ENCODE measurements at regions not wholly inside any gene's neighbourhood (a gene's known extent, or its start where the extent isn't known, plus 50 kb on each side); places are given as distances from the start of the nearest gene placed in this dataset.

DNA sequence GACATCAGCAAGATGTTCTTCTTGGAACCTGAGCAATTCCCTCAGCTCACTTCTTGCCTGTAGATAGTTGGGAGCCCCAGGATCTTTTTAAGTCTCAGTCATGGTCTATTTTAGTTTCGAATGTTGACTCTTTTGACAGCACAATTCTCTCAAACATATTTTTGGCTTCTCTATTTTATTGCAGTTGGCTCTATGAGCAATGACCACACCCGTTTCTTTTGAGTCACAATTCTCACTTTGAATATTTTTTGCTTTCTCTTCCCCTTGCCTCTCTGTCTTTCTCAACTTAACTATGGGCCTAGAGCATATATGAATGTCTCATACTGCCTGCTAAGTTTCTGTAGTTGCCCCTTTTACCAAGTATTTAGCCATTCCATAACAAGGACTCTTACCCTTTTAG is 222.8 kb downstream of the PTN start:
- TF ChIP-seq POLR2A (IDR thresholded peaks at IDR 0.05): no peak
- TF ChIP-seq, protein P1, sequence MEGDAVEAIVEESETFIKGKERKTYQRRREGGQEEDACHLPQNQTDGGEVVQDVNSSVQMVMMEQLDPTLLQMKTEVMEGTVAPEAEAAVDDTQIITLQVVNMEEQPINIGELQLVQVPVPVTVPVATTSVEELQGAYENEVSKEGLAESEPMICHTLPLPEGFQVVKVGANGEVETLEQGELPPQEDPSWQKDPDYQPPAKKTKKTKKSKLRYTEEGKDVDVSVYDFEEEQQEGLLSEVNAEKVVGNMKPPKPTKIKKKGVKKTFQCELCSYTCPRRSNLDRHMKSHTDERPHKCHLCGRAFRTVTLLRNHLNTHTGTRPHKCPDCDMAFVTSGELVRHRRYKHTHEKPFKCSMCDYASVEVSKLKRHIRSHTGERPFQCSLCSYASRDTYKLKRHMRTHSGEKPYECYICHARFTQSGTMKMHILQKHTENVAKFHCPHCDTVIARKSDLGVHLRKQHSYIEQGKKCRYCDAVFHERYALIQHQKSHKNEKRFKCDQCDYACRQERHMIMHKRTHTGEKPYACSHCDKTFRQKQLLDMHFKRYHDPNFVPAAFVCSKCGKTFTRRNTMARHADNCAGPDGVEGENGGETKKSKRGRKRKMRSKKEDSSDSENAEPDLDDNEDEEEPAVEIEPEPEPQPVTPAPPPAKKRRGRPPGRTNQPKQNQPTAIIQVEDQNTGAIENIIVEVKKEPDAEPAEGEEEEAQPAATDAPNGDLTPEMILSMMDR (IDR thresholded peaks at IDR 0.05): no peak

Measured in lower leg skin (tissue), 3 donors.